ENCODE measurements at regions not wholly inside any gene's neighbourhood (a gene's known extent, or its start where the extent isn't known, plus 50 kb on each side); places are given as distances from the start of the nearest gene placed in this dataset.

DNA sequence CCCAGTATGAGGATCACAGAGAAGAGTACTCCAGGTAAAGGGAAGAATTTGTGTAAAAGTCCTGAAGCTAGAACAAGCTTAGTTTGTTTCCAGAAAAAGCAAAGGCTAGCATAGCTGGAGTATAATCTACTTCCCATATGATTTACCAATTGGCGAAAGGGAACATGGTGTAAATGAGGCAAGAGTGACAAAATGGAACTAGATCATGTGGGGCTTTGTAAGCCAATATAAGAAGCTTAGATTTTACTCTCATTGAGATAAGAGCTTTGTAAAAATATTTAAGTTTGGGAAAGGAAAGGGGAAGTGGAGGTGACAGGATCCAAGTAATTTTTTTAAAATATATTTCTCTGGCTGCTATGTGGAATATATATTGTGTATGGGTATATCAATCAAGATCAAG is 234.9 kb downstream of the KCTD12 start:
- H4K20me1 ChIP-seq (ENCODE audit: insufficient read depth), result no peaks in the 10 kb centered on the region
- H3K79me2 ChIP-seq (ENCODE audit: insufficient read depth), result no peaks in the 10 kb centered on the region
- no peaks in the 10 kb centered on the region for H3K9me3 ChIP-seq (ENCODE audit: low read depth)
- H3K9ac ChIP-seq, result no peak overlapping the region
- H3K4me2 ChIP-seq (ENCODE audit: unreplicated experiment), result no peak overlapping the region
- H3F3A ChIP-seq (ENCODE audit: insufficient read depth), result peaks cover 15% of the 10 kb centered on the region; the same call in 1 of the 2 replicates
- no peak overlapping the region for H2AFZ ChIP-seq
- no peaks in the 10 kb centered on the region for H3K36me3 ChIP-seq (ENCODE audit: low read depth)
- DNase-seq, result no peak
- no peaks in the 10 kb centered on the region for H3K9me2 ChIP-seq (ENCODE audit: insufficient read depth)
- no peak overlapping the region for H3K27ac ChIP-seq
- TF ChIP-seq EZH2 (IDR thresholded peaks at IDR 0.05; ENCODE audit: insufficient read depth, poor library complexity, severe bottlenecking), result no peak
- TF ChIP-seq EZH2phosphoT487 (IDR thresholded peaks at IDR 0.05; ENCODE audit: insufficient read depth, low read depth), result no peak
- H3K27me3 ChIP-seq (replicated peaks; ENCODE audit: insufficient read depth), result no peaks in the 10 kb centered on the region
- H3K4me1 ChIP-seq (ENCODE audit: insufficient read depth), result peaks cover 7% of the 10 kb centered on the region; the same call in 1 of the 2 replicates
- WGBS, 2 experiments (ENCODE audit: low coverage in 1 of 2, low lambda C conversion rate in 2 of 2, missing lambda C conversion rate in 2 of 2), result 78 to 97% methylated on average over 1 of the region's 1 CpG
- in situ Hi-C loops (cut with MboI), result no loop called here
- no peak overlapping the region for H3K4me3 ChIP-seq

DNA sequence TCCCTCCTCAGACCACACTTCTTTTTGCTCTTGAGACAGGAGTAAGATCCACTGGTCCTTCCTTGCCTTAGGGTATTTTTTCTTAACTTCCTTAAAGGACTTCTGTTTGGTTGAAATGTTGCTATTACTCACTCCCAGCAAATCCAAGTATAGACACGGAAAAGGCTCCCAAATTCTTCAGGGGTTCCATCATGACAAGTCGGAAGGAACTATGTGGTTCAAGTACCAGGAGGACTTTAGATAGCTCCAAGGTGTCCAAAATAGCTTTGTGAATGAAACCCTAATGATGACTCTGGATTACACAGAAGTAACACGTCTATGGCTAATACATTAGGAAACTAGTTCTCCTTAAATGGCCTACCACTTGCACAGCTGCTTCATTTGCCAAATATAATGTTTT is 238.7 kb downstream of the KCTD12 start:
- Histone ChIP-seq H3F3A (ENCODE audit: insufficient read depth) (peaks cover 15% of the 10 kb centered on the region; the same call in 1 of the 2 replicates), H3K4me3 (no peak overlapping the region), H3K36me3 (ENCODE audit: low read depth) (no peaks in the 10 kb centered on the region), H3K79me2 (ENCODE audit: insufficient read depth) (no peaks in the 10 kb centered on the region), H3K9me2 (ENCODE audit: insufficient read depth) (no peaks in the 10 kb centered on the region), H3K27me3 (replicated peaks; ENCODE audit: insufficient read depth) (no peaks in the 10 kb centered on the region), H3K4me1 (ENCODE audit: insufficient read depth) (peaks cover 7% of the 10 kb centered on the region; the same call in 1 of the 2 replicates), H3K9ac (no peak overlapping the region), H3K27ac (no peak overlapping the region), H2AFZ (peak overlapping the region; percentile 36; the same call in 1 of the 2 replicates), H3K9me3 (ENCODE audit: low read depth) (no peaks in the 10 kb centered on the region), H4K20me1 (ENCODE audit: insufficient read depth) (no peaks in the 10 kb centered on the region), H3K4me2 (ENCODE audit: unreplicated experiment) (peak overlapping the region; percentile 3)
- TF ChIP-seq EZH2 (IDR thresholded peaks at IDR 0.05; ENCODE audit: insufficient read depth, poor library complexity, severe bottlenecking) (no peak), EZH2phosphoT487 (IDR thresholded peaks at IDR 0.05; ENCODE audit: insufficient read depth, low read depth) (no peak)
- in situ Hi-C loops (cut with MboI), result no loop called here
- WGBS, 2 experiments (ENCODE audit: low coverage in 1 of 2, low lambda C conversion rate in 2 of 2, missing lambda C conversion rate in 2 of 2), result 2 to 5% methylated on average over 3 of the region's 3 CpGs
- peak; percentile 55 for DNase-seq

GRCh38 chr13:76646946-76647345 is 239.3 kb downstream of the KCTD12 start:
- in situ Hi-C loops (cut with MboI), result no loop called here
- Histone ChIP-seq H3F3A (ENCODE audit: insufficient read depth) (peaks cover 15% of the 10 kb centered on the region; the same call in 1 of the 2 replicates), H2AFZ (peak overlapping the region; percentile 36; the same call in 1 of the 2 replicates), H3K9me2 (ENCODE audit: insufficient read depth) (no peaks in the 10 kb centered on the region), H3K4me2 (ENCODE audit: unreplicated experiment) (peak overlapping the region; percentile 3), H3K36me3 (ENCODE audit: low read depth) (no peaks in the 10 kb centered on the region), H3K9me3 (ENCODE audit: low read depth) (no peaks in the 10 kb centered on the region), H3K27me3 (replicated peaks; ENCODE audit: insufficient read depth) (no peaks in the 10 kb centered on the region), H3K79me2 (ENCODE audit: insufficient read depth) (no peaks in the 10 kb centered on the region), H3K9ac (no peak overlapping the region), H3K27ac (no peak overlapping the region), H4K20me1 (ENCODE audit: insufficient read depth) (no peaks in the 10 kb centered on the region), H3K4me3 (no peak overlapping the region), H3K4me1 (ENCODE audit: insufficient read depth) (peaks cover 7% of the 10 kb centered on the region; the same call in 1 of the 2 replicates)
- peak; percentile 57 for DNase-seq
- TF ChIP-seq EZH2 (IDR thresholded peaks at IDR 0.05; ENCODE audit: insufficient read depth, poor library complexity, severe bottlenecking), result no peak
- TF ChIP-seq EZH2phosphoT487 (IDR thresholded peaks at IDR 0.05; ENCODE audit: insufficient read depth, low read depth), result no peak
- 30 to 31% methylated on average over 2 of the region's 2 CpGs for WGBS, 2 experiments (ENCODE audit: low coverage in 1 of 2, low lambda C conversion rate in 2 of 2, missing lambda C conversion rate in 2 of 2)

- H4K20me1 ChIP-seq (ENCODE audit: insufficient read depth), result no peaks in the 10 kb centered on the region
- no peak for TF ChIP-seq EZH2 (IDR thresholded peaks at IDR 0.05; ENCODE audit: insufficient read depth, poor library complexity, severe bottlenecking)
- no peak for TF ChIP-seq EZH2phosphoT487 (IDR thresholded peaks at IDR 0.05; ENCODE audit: insufficient read depth, low read depth)
- no peak overlapping the region for H3K27ac ChIP-seq
- H3K36me3 ChIP-seq (ENCODE audit: low read depth), result no peaks in the 10 kb centered on the region
- 85 to 93% methylated on average over 2 of the region's 2 CpGs for WGBS, 2 experiments (ENCODE audit: low coverage in 1 of 2, low lambda C conversion rate in 2 of 2, missing lambda C conversion rate in 2 of 2)
- no peaks in the 10 kb centered on the region for H3K9me2 ChIP-seq (ENCODE audit: insufficient read depth)
- no peaks in the 10 kb centered on the region for H3K79me2 ChIP-seq (ENCODE audit: insufficient read depth)
- H3K4me1 ChIP-seq (ENCODE audit: insufficient read depth), result peaks cover 7% of the 10 kb centered on the region; the same call in 1 of the 2 replicates
- in situ Hi-C loops (cut with MboI), result no loop called here
- no peak overlapping the region for H3K9ac ChIP-seq
- no peaks in the 10 kb centered on the region for H3K9me3 ChIP-seq (ENCODE audit: low read depth)
- no peaks in the 10 kb centered on the region for H3K27me3 ChIP-seq (replicated peaks; ENCODE audit: insufficient read depth)
- DNase-seq, result no peak
- no peak overlapping the region for H3K4me3 ChIP-seq
- H3F3A ChIP-seq (ENCODE audit: insufficient read depth), result peaks cover 15% of the 10 kb centered on the region; the same call in 1 of the 2 replicates
- no peak overlapping the region for H3K4me2 ChIP-seq (ENCODE audit: unreplicated experiment)
- no peak overlapping the region for H2AFZ ChIP-seq
Observed at GRCh38 chr13:76645632-76646031, 240.6 kb downstream of the KCTD12 start.
